OCI-LY7 (cell line): ENCODE measurements at regions not wholly inside any gene's neighbourhood (a gene's known extent, or its start where the extent isn't known, plus 50 kb on each side); places are given as distances from the start of the nearest gene placed in this dataset.

ENCODE experiments used
- BruUV-seq: library from RNA; stranded (reverse); fragments of 400-500 nt; replicated peaks from 2 replicates; lab custom pipeline; 2021; lab: Mats Ljungman, UMichigan
- CTCF ChIA-PET: fragments of 300-600 bp; sonication (Branson Sonifier 250); formaldehyde crosslinking; loops from one replicate; lab custom pipeline; 2022; ENCODE audit warnings: antibody characterized with exemption; ENCODE audit not compliant: unreplicated experiment; lab: Charles Lee
- POLR2A ChIA-PET: fragments of 300-600 bp; sonication (Branson Sonifier 250); formaldehyde crosslinking; loops from one replicate; lab custom pipeline; 2022; ENCODE audit warnings: antibody characterized with exemption; lab: Charles Lee
- DNase-seq: peaks from one replicate; pipeline ENCODE4 v3.0.0-alpha.2; 2015; ENCODE audit warnings: low spot score
- H2AFZ ChIP-seq: fragments of 200-600 bp; sonication (generic), shearing (Covaris generic); 2 replicates; pipeline ENCODE4 v1.6.1; 2014; ENCODE audit warnings: mild to moderate bottlenecking, antibody characterized with exemption, low read length, moderate library complexity
- H3K27ac ChIP-seq: fragments of 200-600 bp; sonication (generic); 2 replicates; pipeline ENCODE4 v1.5.1; 2014; ENCODE audit warnings: mixed run types, low read depth, mild to moderate bottlenecking, moderate library complexity, low read length, inconsistent platforms; ENCODE audit not compliant: poor library complexity, severe bottlenecking
- H3K36me3 ChIP-seq: fragments of 200-600 bp; sonication (generic); 2 replicates; pipeline ENCODE4 v1.6.1; 2014; ENCODE audit warnings: mild to moderate bottlenecking, antibody characterized with exemption, low read length, moderate library complexity, mixed read lengths; ENCODE audit not compliant: insufficient read depth
- H3K4me1 ChIP-seq: fragments of 200-600 bp; sonication (generic); 2 replicates; pipeline ENCODE4 v1.5.1; 2014; ENCODE audit warnings: mild to moderate bottlenecking, low read length; ENCODE audit not compliant: insufficient read depth, poor library complexity, severe bottlenecking
- H3K4me2 ChIP-seq: fragments of 200-600 bp; sonication (generic); 2 replicates; pipeline ENCODE4 v1.6.1; 2014; ENCODE audit warnings: mild to moderate bottlenecking, low read length
- H3K4me3 ChIP-seq: fragments of 200-600 bp; sonication (generic); 2 replicates; pipeline ENCODE4 v1.5.1; 2014; ENCODE audit warnings: mild to moderate bottlenecking, low read depth, low read length; ENCODE audit not compliant: poor library complexity, severe bottlenecking
- H3K79me2 ChIP-seq: fragments of 200-600 bp; sonication (generic); 2 replicates; pipeline ENCODE4 v1.6.1; 2016; ENCODE audit warnings: low read depth, mild to moderate bottlenecking, low read length, moderate library complexity, mixed read lengths; ENCODE audit not compliant: insufficient read depth
- H3K9me2 ChIP-seq: fragments of 200-600 bp; sonication (generic); 2 replicates; pipeline ENCODE4 v1.6.1; 2016; ENCODE audit warnings: mild to moderate bottlenecking, low read length, mixed read lengths; ENCODE audit not compliant: insufficient read depth
- H3K9me3 ChIP-seq: fragments of 200-600 bp; sonication (generic); 2 replicates; pipeline ENCODE4 v1.6.1; 2014; ENCODE audit warnings: mild to moderate bottlenecking, mixed run types, low read length, mixed read lengths
- H4K20me1 ChIP-seq: fragments of 200-600 bp; sonication (generic); 2 replicates; pipeline ENCODE4 v1.6.1; 2014; ENCODE audit warnings: mild to moderate bottlenecking, antibody characterized with exemption, low read length, moderate library complexity, mixed read lengths; ENCODE audit not compliant: insufficient read depth
- CTCF ChIP-seq: fragments of 200-600 bp; sonication (generic); conservative IDR thresholded peaks from 2 replicates; pipeline ENCODE4 v1.5.1; 2014; ENCODE audit warnings: mild to moderate bottlenecking, antibody characterized with exemption, low read length, moderate library complexity, mixed read lengths
- EZH2phosphoT487 ChIP-seq: fragments of 200-600 bp; sonication (generic); IDR thresholded peaks from 2 replicates; pipeline ENCODE4 v1.6.1; 2018; ENCODE audit warnings: low read depth, borderline replicate concordance, mild to moderate bottlenecking, mixed run types, antibody characterized with exemption, low read length, moderate library complexity, mixed read lengths
- intact Hi-C: fragments of 100-400 bp; cut with micrococcal nuclease; formaldehyde crosslinking; loops from one replicate; pipeline ENCODE4 v1.10.0; 2022; ENCODE audit not compliant: unreplicated experiment

- intact Hi-C loops: no loop called here
- Histone ChIP-seq H2AFZ (no peak overlapping the region), H3K9me2 (no peaks in the 10 kb centered on the region), H3K36me3 (no peaks in the 10 kb centered on the region), H3K4me2 (no peak overlapping the region), H3K27ac (no peak overlapping the region), H4K20me1 (no peaks in the 10 kb centered on the region), H3K4me1 (no peaks in the 10 kb centered on the region), H3K79me2 (no peaks in the 10 kb centered on the region), H3K9me3 (no peaks in the 10 kb centered on the region), H3K4me3 (no peak overlapping the region)
- BruUV-seq: no TSS peak
- no peak for DNase-seq
- ChIA-PET CTCF (no interaction called here), POLR2A (no interaction called here)
- no peak for TF ChIP-seq EZH2phosphoT487
- TF ChIP-seq CTCF: no peak
Measured at GRCh38 chr22:48135592-48135991, 1373.1 kb downstream of the TBC1D22A start.

- H3K9me3 ChIP-seq: no peaks in the 10 kb centered on the region
- TF ChIP-seq CTCF (no peak), EZH2phosphoT487 (no peak)
- no peak overlapping the region for H2AFZ ChIP-seq
- H3K9me2 ChIP-seq: no peaks in the 10 kb centered on the region
- H3K4me2 ChIP-seq: no peak overlapping the region
- no peak for DNase-seq
- no TSS peak for BruUV-seq
- peaks cover 5% of the 10 kb centered on the region for H3K4me1 ChIP-seq
- no peak overlapping the region for H3K27ac ChIP-seq
- intact Hi-C loops: no loop called here
- no peak overlapping the region for H3K4me3 ChIP-seq
- ChIA-PET POLR2A (no interaction called here), CTCF (no interaction called here)
- no peaks in the 10 kb centered on the region for H3K36me3 ChIP-seq
- no peaks in the 10 kb centered on the region for H3K79me2 ChIP-seq
- no peaks in the 10 kb centered on the region for H4K20me1 ChIP-seq
Measured at GRCh38 chr22:48125416-48125815, 1363.0 kb downstream of the TBC1D22A start.

DNA sequence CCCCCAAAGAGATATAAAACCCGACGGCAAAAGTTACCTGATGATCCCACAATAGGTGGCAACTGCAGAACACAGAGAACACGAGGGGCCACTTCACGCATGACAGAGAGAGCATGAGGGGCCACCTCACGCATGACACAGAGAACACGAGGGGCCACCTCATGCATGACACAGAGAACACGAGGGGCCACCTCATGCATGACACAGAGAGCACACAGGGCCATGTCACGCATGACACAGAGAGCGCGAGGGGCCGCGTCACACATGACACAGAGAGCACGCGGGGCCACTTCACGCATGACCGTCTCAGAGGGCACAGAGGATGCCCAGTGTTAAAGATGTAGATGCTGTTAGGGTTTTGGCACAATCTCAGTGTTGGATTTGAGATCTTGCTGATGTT, 1359.5 kb downstream of the TBC1D22A start:
- no peaks in the 10 kb centered on the region for H3K79me2 ChIP-seq
- no peaks in the 10 kb centered on the region for H3K9me3 ChIP-seq
- BruUV-seq: no TSS peak
- ChIA-PET CTCF (no interaction called here), POLR2A (no interaction called here)
- H2AFZ ChIP-seq: no peak overlapping the region
- H3K9me2 ChIP-seq: no peaks in the 10 kb centered on the region
- H4K20me1 ChIP-seq: no peaks in the 10 kb centered on the region
- DNase-seq: no peak
- H3K4me3 ChIP-seq: no peak overlapping the region
- TF ChIP-seq CTCF (no peak), EZH2phosphoT487 (no peak)
- no peak overlapping the region for H3K27ac ChIP-seq
- H3K4me1 ChIP-seq: peaks cover 17% of the 10 kb centered on the region
- no peaks in the 10 kb centered on the region for H3K36me3 ChIP-seq
- no peak overlapping the region for H3K4me2 ChIP-seq
- intact Hi-C loops: no loop called here
